OCI-LY1 (cell line): ENCODE measurements at regions not wholly inside any gene's neighbourhood (a gene's known extent, or its start where the extent isn't known, plus 50 kb on each side); places are given as distances from the start of the nearest gene placed in this dataset.

Source experiments
- H2AFZ ChIP-seq: fragments of 200-600 bp; sonication (generic), shearing (Covaris generic); 2 replicates; pipeline ENCODE4 v1.6.0; 2014; ENCODE audit warnings: antibody characterized with exemption, mild to moderate bottlenecking, low read length
- H3F3A ChIP-seq: fragments of 200-600 bp; sonication (generic), shearing (Covaris generic); 2 replicates; pipeline ENCODE4 v1.6.0; 2014; ENCODE audit warnings: mild to moderate bottlenecking, antibody characterized with exemption, low read length, moderate library complexity; ENCODE audit not compliant: insufficient read depth
- H3K27ac ChIP-seq: fragments of 200-600 bp; sonication (generic); 2 replicates; pipeline ENCODE4 v1.5.1; 2014; ENCODE audit warnings: low read length, mixed run types, mild to moderate bottlenecking, low read depth; ENCODE audit not compliant: poor library complexity, severe bottlenecking
- H3K27me3 ChIP-seq: fragments of 200-600 bp; sonication (generic); 2 replicates; pipeline ENCODE4 v1.6.0; 2014; ENCODE audit warnings: antibody characterized with exemption, mild to moderate bottlenecking, low read length, moderate library complexity; ENCODE audit not compliant: insufficient read depth
- H3K36me3 ChIP-seq: fragments of 200-600 bp; sonication (generic); 2 replicates; pipeline ENCODE4 v1.6.1; 2014; ENCODE audit warnings: mild to moderate bottlenecking, antibody characterized with exemption, low read length, moderate library complexity, mixed read lengths; ENCODE audit not compliant: insufficient read depth
- H3K4me1 ChIP-seq: fragments of 200-600 bp; sonication (generic); 2 replicates; pipeline ENCODE4 v1.5.1; 2014; ENCODE audit warnings: mild to moderate bottlenecking, low read length, moderate library complexity; ENCODE audit not compliant: insufficient read depth, severe bottlenecking
- H3K4me2 ChIP-seq: fragments of 200-600 bp; sonication (generic), shearing (Covaris generic); 2 replicates; pipeline ENCODE4 v1.6.1; 2014; ENCODE audit warnings: low read length
- H3K4me3 ChIP-seq: fragments of 200-600 bp; sonication (generic); 2 replicates; pipeline ENCODE4 v1.5.1; 2014; ENCODE audit warnings: low read length, low read depth, mild to moderate bottlenecking, mixed read lengths; ENCODE audit not compliant: poor library complexity, severe bottlenecking
- H3K79me2 ChIP-seq: fragments of 200-600 bp; shearing (Covaris generic); 2 replicates; pipeline ENCODE4 v1.6.1; 2016; ENCODE audit warnings: mixed run types, low read length, mixed read lengths; ENCODE audit not compliant: insufficient read depth
- H3K9ac ChIP-seq: fragments of 200-600 bp; sonication (generic), shearing (Covaris generic); 2 replicates; pipeline ENCODE4 v1.6.1; 2014; ENCODE audit warnings: mild to moderate bottlenecking, low read length, mixed read lengths
- H3K9me2 ChIP-seq: fragments of 200-600 bp; sonication (generic), shearing (Covaris generic); 2 replicates; pipeline ENCODE4 v1.6.1; 2014; ENCODE audit warnings: low read depth, mild to moderate bottlenecking, low read length, mixed read lengths
- H3K9me3 ChIP-seq: fragments of 200-600 bp; shearing (Covaris generic); 2 replicates; pipeline ENCODE4 v1.6.1; 2014; ENCODE audit warnings: low read length, mixed read lengths
- H4K20me1 ChIP-seq: fragments of 200-600 bp; sonication (generic), shearing (Covaris generic); 2 replicates; pipeline ENCODE4 v1.6.0; 2016; ENCODE audit warnings: mild to moderate bottlenecking, low read length; ENCODE audit not compliant: insufficient read depth
- EZH2 ChIP-seq: fragments of 200-600 bp; sonication (generic), shearing (Covaris generic); IDR thresholded peaks from 2 replicates; pipeline ENCODE4 v1.8.0; 2017; ENCODE audit warnings: borderline replicate concordance, mixed run types, mild to moderate bottlenecking, antibody characterized with exemption, low read length, moderate library complexity, mixed read lengths
- TF ChIP-seq, protein P1 (sequence below): fragments of 200-600 bp; sonication (generic), shearing (Covaris generic); IDR thresholded peaks from 2 replicates; pipeline ENCODE4 v1.5.1; 2017; ENCODE audit warnings: mild to moderate bottlenecking, antibody characterized with exemption, low read length, moderate library complexity, mixed read lengths

DNA sequence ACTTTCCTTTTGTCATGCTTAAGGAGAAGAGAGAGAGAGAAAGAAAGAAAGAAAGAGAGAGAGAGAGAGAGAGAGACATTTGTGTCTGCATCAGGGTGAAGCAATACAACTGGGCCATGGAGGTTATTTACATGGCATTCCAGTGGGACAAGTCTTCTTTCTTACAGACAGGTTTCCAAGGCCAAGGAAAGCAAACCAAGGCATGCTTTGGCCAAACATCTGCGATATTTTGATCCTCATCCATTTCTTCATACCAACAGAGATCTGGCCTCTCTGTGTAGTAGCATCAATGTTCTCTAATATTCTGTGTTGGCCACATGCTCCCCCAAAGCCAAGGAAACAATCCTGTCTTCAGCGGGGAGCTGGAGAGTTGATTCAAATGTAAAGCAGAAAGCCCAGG is 292.1 kb downstream of the SETD4 start:
- no peak overlapping the region for H3K4me3 ChIP-seq
- H3K79me2 ChIP-seq: no peaks in the 10 kb centered on the region
- no peaks in the 10 kb centered on the region; the same call in 1 of the 2 replicates for H3K27me3 ChIP-seq
- no peak overlapping the region for H3K27ac ChIP-seq
- no peak overlapping the region for H3K4me2 ChIP-seq
- no peaks in the 10 kb centered on the region for H3K9me3 ChIP-seq
- H3K9me2 ChIP-seq: no peaks in the 10 kb centered on the region
- H3F3A ChIP-seq: no peaks in the 10 kb centered on the region
- H3K36me3 ChIP-seq: no peaks in the 10 kb centered on the region
- no peak overlapping the region for H2AFZ ChIP-seq
- TF ChIP-seq, protein P1, sequence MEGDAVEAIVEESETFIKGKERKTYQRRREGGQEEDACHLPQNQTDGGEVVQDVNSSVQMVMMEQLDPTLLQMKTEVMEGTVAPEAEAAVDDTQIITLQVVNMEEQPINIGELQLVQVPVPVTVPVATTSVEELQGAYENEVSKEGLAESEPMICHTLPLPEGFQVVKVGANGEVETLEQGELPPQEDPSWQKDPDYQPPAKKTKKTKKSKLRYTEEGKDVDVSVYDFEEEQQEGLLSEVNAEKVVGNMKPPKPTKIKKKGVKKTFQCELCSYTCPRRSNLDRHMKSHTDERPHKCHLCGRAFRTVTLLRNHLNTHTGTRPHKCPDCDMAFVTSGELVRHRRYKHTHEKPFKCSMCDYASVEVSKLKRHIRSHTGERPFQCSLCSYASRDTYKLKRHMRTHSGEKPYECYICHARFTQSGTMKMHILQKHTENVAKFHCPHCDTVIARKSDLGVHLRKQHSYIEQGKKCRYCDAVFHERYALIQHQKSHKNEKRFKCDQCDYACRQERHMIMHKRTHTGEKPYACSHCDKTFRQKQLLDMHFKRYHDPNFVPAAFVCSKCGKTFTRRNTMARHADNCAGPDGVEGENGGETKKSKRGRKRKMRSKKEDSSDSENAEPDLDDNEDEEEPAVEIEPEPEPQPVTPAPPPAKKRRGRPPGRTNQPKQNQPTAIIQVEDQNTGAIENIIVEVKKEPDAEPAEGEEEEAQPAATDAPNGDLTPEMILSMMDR: no peak
- no peak for TF ChIP-seq EZH2
- no peak overlapping the region for H3K9ac ChIP-seq
- no peaks in the 10 kb centered on the region for H4K20me1 ChIP-seq
- no peaks in the 10 kb centered on the region for H3K4me1 ChIP-seq

- H3K4me2 ChIP-seq: no peak overlapping the region
Measured at GRCh38 chr21:35764586-35764985, 295.7 kb downstream of the SETD4 start.

DNA sequence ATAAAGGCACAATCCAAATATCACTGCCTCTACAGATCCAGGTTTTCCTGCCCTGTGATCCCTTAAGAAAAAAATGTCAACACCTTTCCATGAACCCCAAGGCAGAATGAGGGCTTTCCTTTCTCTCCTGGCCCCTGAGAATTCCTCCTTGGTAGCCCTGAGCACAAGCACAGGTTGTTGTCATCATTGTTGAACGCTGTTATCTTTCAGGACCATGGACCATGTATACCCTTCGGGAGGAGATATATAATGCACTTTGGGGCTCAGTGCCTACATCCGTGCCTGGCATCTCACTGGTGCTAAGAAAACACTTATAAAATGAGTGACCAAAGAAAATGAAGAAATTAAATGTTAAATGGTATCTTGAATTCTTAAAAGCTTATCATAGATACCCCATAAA is 296.2 kb downstream of the SETD4 start:
- no peaks in the 10 kb centered on the region for H3K9me3 ChIP-seq
- no peaks in the 10 kb centered on the region for H3K79me2 ChIP-seq
- no peaks in the 10 kb centered on the region; the same call in 1 of the 2 replicates for H3K27me3 ChIP-seq
- H3K9ac ChIP-seq: no peak overlapping the region
- H3K36me3 ChIP-seq: no peaks in the 10 kb centered on the region
- TF ChIP-seq, protein P1: no peak
- no peaks in the 10 kb centered on the region for H3K9me2 ChIP-seq
- H3K4me1 ChIP-seq: no peaks in the 10 kb centered on the region
- H3K4me3 ChIP-seq: no peak overlapping the region
- H2AFZ ChIP-seq: no peak overlapping the region
- H3F3A ChIP-seq: no peaks in the 10 kb centered on the region
- no peak overlapping the region for H3K4me2 ChIP-seq
- H4K20me1 ChIP-seq: no peaks in the 10 kb centered on the region
- H3K27ac ChIP-seq: no peak overlapping the region

More at GRCh38 chr21:35764586-35764985, 295.7 kb downstream of the SETD4 start:
- Histone ChIP-seq H3K4me1 (no peaks in the 10 kb centered on the region), H3K36me3 (no peaks in the 10 kb centered on the region), H3K27ac (no peak overlapping the region), H3K79me2 (no peaks in the 10 kb centered on the region), H2AFZ (no peak overlapping the region), H3K9me3 (no peaks in the 10 kb centered on the region), H4K20me1 (no peaks in the 10 kb centered on the region), H3K27me3 (no peaks in the 10 kb centered on the region; the same call in 1 of the 2 replicates), H3K4me3 (no peak overlapping the region), H3F3A (no peaks in the 10 kb centered on the region), H3K9ac (no peak overlapping the region), H3K9me2 (no peaks in the 10 kb centered on the region)
- TF ChIP-seq EZH2: no peak
- TF ChIP-seq, protein P1: no peak
